ENCODE measurements at regions not wholly inside any gene's neighbourhood (a gene's known extent, or its start where the extent isn't known, plus 50 kb on each side); places are given as distances from the start of the nearest gene placed in this dataset.
"Not testable (repeated sequence)": the region's sequence is repeated elsewhere in the genome, so short reads cannot be mapped to it uniquely, and the experiment has no call there.

- in situ Hi-C loops (cut with MboI; ENCODE audit: low sequenced_read_pairs), result not testable (repeated sequence)
Measured at GRCh38 chr14:106061877-106062500, 535.6 kb downstream of the TMEM121 start.

DNA sequence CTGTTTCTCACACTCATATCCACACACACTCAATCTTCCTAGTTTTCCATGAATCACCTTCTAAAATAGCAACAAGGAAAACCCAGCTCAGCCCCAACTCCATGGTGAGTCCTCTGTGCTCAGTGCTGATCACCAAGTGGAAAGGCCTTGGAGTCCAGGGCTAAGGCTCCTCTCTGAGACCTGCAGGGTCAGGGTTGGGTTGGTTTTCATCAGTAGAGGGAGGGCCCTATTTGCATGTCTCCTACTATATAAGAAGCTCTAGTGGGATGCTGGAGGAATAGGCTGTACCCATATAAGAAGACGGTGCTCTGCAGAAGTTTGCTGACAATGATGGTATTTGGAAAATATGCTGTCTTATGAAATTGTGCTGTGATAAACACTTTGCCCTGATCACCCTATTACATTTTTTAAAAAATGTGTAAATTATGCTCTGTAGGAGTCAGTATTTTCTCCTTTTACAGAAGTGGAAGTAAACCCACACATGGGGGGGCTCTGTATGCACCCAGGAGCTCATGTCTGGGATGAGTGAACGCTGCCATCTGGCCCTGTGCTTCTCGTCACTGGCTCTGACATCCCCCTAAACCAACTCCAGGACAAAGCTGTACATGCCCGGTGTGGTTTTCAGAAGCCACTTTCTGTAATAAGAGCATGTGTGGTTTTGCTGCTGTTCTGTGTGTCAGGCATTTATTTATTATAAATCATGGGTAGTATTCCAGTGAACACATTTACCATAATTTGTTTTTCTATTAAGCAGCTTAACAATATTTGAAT, 536.3 kb downstream of the TMEM121 start:
- in situ Hi-C loops (cut with MboI; ENCODE audit: low sequenced_read_pairs), result no loop called here

DNA sequence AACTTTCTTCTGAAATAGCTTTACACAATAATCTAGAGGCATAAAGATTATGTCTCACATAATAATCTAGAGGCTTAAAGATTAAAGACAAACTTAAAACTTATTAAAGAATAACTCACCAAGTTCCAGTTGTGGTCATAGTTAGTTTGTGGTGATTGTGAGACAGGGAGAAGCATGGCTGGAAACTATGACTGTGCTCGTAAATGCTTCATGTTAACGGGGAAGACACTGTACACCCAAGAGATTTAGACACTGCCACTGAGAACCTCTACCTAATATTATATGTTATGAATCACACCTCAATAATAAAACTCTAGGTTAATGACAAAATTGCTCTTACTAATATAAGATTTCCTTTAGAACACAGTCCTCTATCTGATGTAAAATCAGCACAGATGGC, 541.6 kb downstream of the TMEM121 start:
- in situ Hi-C loops (cut with MboI; ENCODE audit: low sequenced_read_pairs), result no loop called here

GRCh38 chr14:106069804-106070625, 543.6 kb downstream of the TMEM121 start:
- in situ Hi-C loops (cut with MboI; ENCODE audit: low sequenced_read_pairs), result no loop called here

DNA sequence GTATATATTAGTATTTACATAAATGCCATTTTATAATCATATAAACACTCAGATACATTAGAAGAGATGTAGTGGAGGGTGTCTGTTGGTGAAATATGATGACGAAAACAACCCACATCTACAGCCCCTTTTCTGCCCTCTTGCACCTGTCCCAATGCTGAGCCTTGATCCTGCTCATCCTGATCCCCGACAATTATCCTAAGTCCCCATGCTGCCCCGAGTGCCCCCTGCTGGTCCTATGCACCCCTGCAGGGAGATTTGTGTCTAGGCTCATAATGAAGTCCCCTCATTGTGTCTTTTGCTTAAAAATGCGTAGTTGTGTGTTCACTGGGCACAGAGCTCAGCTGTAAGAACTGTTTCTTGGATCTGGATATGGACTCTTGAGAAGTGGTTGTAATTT, 554.5 kb downstream of the TMEM121 start:
- in situ Hi-C loops (cut with MboI; ENCODE audit: low sequenced_read_pairs), result no loop called here

DNA sequence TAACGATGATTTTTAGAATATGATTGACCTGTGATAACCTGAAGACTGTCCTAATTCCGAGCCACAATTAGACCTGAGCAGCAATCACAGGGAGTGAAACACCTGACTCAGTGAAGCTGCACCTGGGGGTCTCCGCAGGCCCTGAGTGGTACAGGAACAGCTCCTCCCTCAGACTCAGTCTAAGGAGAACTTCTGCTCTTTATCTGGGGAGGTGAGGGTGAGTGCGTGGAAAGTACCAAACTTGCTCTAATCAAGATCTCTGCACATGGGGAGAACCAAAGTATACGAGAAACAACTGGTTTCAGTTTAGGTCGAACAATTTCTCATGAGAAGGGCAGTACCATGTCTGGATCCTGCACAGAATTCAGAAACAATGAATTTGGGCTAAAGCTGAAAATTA, 555.3 kb downstream of the TMEM121 start:
- in situ Hi-C loops (cut with MboI; ENCODE audit: low sequenced_read_pairs), result not testable (repeated sequence)

DNA sequence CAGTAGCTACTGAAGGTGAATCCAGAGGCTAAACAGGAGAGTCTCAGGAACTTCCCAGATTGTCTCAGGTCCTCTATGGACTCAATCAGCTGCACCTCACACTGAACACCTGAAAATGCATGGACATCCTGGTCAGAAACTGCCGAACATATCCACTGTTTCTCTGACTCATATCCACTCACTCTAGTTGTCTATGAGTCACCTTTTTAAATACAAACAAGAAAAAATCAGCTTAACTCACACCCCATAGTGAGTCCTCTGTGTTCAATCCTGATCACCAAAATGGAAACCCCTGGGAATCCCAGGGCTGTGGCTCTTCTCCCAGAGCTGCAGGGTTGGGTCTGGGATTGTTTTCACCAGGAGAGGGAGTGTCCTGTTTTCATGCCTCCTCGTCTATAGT, 556.7 kb downstream of the TMEM121 start:
- in situ Hi-C loops (cut with MboI; ENCODE audit: low sequenced_read_pairs), result no loop called here

GRCh38 chr14:106087837-106088236, 561.5 kb downstream of the TMEM121 start:
- in situ Hi-C loops (cut with MboI; ENCODE audit: low sequenced_read_pairs), result no loop called here

DNA sequence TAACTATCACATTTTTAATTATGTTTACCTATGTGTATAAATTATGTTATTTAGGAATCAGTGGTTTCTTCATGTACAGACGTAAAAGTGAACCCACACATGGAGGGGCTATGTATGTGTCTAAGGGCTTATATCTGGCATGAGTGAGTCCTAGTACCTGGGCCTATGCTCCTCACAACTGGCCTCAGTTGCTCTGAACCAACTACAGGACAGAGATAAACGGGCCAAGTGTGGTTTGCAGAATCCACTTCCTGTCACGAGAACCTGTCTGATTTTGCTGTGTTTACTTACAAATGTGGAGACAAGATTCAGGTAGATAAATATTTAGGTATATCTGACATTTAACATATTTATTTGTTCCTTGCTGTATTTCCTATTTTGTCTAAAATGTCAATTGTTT, 562.5 kb downstream of the TMEM121 start:
- in situ Hi-C loops (cut with MboI; ENCODE audit: low sequenced_read_pairs), result not testable (repeated sequence)

DNA sequence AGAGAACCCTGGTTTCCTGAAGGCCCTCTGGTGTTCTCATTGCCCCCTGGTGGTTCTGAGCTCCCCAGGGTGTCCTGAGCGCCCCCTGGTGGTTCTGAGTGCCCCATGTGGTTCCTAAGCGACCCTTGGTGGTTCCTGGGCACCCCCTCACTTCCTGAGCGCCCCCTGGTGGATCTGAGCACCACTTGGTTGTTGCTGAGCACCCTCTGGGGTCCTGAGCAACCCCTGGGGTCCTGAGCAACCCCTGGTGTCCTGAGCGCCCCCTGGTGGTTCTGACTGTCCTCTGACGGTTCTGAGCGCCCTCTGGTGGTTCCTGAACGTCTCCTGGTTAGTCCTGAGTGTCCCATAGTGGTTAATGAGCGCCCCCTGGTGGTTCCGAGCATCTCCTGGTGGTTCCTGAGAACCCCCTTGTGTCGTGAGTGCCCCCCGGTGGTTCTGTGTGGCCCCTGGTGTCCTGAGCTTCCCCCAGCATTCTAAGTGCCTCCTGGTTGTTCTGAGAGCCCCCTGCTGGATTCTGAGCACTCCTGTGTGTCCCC, 568.3 kb downstream of the TMEM121 start:
- in situ Hi-C loops (cut with MboI; ENCODE audit: low sequenced_read_pairs), result no loop called here

GRCh38 chr14:106107703-106108102, 581.3 kb downstream of the TMEM121 start:
- in situ Hi-C loops (cut with MboI; ENCODE audit: low sequenced_read_pairs), result no loop called here

- in situ Hi-C loops (cut with MboI; ENCODE audit: low sequenced_read_pairs), result no loop called here
Measured at GRCh38 chr14:106109337-106109736, 583.0 kb downstream of the TMEM121 start.

GRCh38 chr14:106115401-106115800, 589.0 kb downstream of the TMEM121 start:
- in situ Hi-C loops (cut with MboI; ENCODE audit: low sequenced_read_pairs), result no loop called here

- in situ Hi-C loops (cut with MboI; ENCODE audit: low sequenced_read_pairs), result not testable (repeated sequence)
Measured at GRCh38 chr14:106116339-106116930, 590.1 kb downstream of the TMEM121 start.

GRCh38 chr14:106120101-106120500, 593.7 kb downstream of the TMEM121 start:
- in situ Hi-C loops (cut with MboI; ENCODE audit: low sequenced_read_pairs), result no loop called here

DNA sequence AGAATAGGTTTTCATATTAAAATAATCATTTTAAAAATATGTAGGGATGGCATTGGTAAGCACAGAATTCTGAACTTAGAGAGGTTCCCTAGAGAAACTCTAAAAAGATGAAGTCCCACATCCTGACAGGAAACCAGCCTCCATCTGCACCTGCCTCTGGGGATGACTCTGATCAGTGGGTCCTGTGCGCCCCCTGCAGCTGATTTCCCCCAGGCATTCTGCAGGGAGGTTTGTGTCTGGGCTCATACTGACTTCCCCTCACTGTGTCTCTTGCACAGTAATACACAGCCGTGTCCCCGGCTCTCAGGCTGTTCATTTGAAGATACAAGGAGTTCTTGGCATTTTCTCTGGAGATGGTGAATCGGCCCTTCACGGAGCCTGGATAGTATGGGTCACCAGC, 602.9 kb downstream of the TMEM121 start:
- in situ Hi-C loops (cut with MboI; ENCODE audit: low sequenced_read_pairs), result no loop called here

DNA sequence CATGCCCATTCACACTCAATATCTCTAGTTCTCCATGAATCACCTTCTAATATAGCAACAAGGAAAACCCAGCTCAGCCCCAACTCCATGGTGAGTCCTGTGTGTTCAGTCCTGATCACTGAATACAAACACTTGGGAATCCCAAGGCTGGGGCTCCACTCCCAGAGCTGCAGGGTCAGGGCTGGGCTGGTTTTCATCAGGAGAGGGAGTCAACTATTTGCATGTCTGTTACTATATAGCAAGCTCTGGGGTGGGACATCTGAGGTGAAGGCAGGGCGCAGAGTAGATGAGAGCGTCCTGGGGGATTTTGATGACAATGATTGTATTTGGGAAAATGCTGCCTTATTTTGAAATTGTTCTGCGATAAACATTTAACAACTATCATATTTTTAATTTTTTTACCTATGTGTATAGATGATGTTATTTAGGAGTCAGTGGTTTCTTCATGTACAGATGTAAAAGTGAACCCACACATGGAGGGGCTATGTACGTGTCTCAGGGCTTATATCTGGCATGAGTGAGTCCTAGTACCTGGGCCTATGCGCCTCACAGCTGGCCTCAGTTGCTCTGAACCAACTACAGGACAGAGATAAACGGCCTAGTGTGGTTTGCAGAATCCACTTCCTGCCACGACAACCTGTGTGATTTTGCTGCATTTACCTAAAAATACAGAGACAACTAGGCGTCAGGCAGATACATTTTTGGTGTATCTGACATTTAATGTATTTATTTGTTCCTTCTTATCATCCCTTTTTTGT, 603.7 kb downstream of the TMEM121 start:
- in situ Hi-C loops (cut with MboI; ENCODE audit: low sequenced_read_pairs), result not testable (repeated sequence)

- in situ Hi-C loops (cut with MboI; ENCODE audit: low sequenced_read_pairs), result not testable (repeated sequence)
Measured at GRCh38 chr14:106133126-106133525, 606.7 kb downstream of the TMEM121 start.

GRCh38 chr14:106134886-106135285, 608.5 kb downstream of the TMEM121 start:
- in situ Hi-C loops (cut with MboI; ENCODE audit: low sequenced_read_pairs), result no loop called here

Measured in HL-60/S4 (cell line).